Endothelial cell of umbilical vein (primary cell): ENCODE measurements at regions not wholly inside any gene's neighbourhood (a gene's known extent, or its start where the extent isn't known, plus 50 kb on each side); places are given as distances from the start of the nearest gene placed in this dataset.

Source experiments
- BruUV-seq: library from RNA; stranded (reverse); fragments of 400-500 nt; replicated peaks from 2 replicates; lab custom pipeline; 2021; lab: Mats Ljungman, UMichigan
- CTCF ChIA-PET: fragments of 300-600, 350-600 bp; sonication (Branson Sonifier 250); formaldehyde crosslinking; loops from one replicate; lab custom pipeline; 2021; ENCODE audit warnings: antibody characterized with exemption, inconsistent platforms; lab: Charles Lee
- POLR2A ChIA-PET: fragments of 300-600, 350-600 bp; sonication (Branson Sonifier 250); formaldehyde crosslinking; loops from one replicate; lab custom pipeline; 2021; ENCODE audit warnings: antibody characterized with exemption, inconsistent platforms; lab: Charles Lee
- DNase-seq: peaks from one replicate; pipeline ENCODE4 v3.0.0-alpha.2; 2011; ENCODE audit warnings: low read depth, low spot score
- FAIRE-seq: peaks from 2 replicates; lab custom pipeline; 2011; peaks lifted over from hg19 to GRCh38; lab: Jason Lieb, UNC
- H2AFZ ChIP-seq: 2 replicates; pipeline ENCODE4 v1.6.0; 2012; ENCODE audit warnings: low read depth, low read length, control low read depth, inconsistent platforms
- H3K27ac ChIP-seq: 2 replicates; pipeline ENCODE4 v1.5.1; 2011; ENCODE audit warnings: low read depth, mild to moderate bottlenecking, control low read depth, low read length, moderate library complexity; ENCODE audit not compliant: insufficient read depth
- H3K27me3 ChIP-seq, 2 experiments: 2 replicates each; pipeline versions ENCODE4 v1.6.0 to v1.6.1; 2011; ENCODE audit warnings: low read length in 2 of 2, mixed read lengths in 1 of 2; ENCODE audit not compliant: control insufficient read depth in 2 of 2, insufficient read depth in 2 of 2
- H3K36me3 ChIP-seq, 2 experiments: 2 replicates in 1 of 2; 3 replicates in 1 of 2; pipeline ENCODE4 v1.5.1; 2011; ENCODE audit warnings: low read length in 2 of 2, mild to moderate bottlenecking in 1 of 2, moderate library complexity in 1 of 2; ENCODE audit not compliant: control insufficient read depth in 2 of 2, insufficient read depth in 2 of 2; ENCODE audit errors: extremely low read depth in 1 of 2
- H3K4me1 ChIP-seq: 3 replicates; pipeline ENCODE4 v1.5.1; 2011; ENCODE audit warnings: mild to moderate bottlenecking, low read length; ENCODE audit not compliant: control insufficient read depth, insufficient read depth; ENCODE audit errors: extremely low read depth
- H3K4me2 ChIP-seq: 2 replicates; pipeline ENCODE4 v1.6.1; 2011; ENCODE audit warnings: low read length, control low read depth, mixed read lengths; ENCODE audit not compliant: insufficient read depth
- H3K4me3 ChIP-seq, 3 experiments: fragments of 200-600 bp in 1 of 3; sonication (generic), shearing (Covaris generic) in 1 of 3; replicated peaks in 1 of 3; 2 replicates each; pipeline ENCODE4 v1.5.1; 2011 to 2016; ENCODE audit warnings: control low read depth in 3 of 3, low read length in 3 of 3, mild to moderate bottlenecking in 2 of 3, inconsistent platforms in 1 of 3, low read depth in 1 of 3, moderate library complexity in 1 of 3; ENCODE audit not compliant: insufficient read depth in 1 of 3
- H3K79me2 ChIP-seq: 2 replicates; pipeline ENCODE4 v1.6.0; 2012; ENCODE audit warnings: low read length, inconsistent platforms; ENCODE audit not compliant: control insufficient read depth, insufficient read depth
- H3K9ac ChIP-seq: replicated peaks from 2 replicates; pipeline ENCODE3; 2011; ENCODE audit warnings: low read length, control low read depth; ENCODE audit not compliant: insufficient read depth; ENCODE audit errors: extremely low read depth
- H3K9me1 ChIP-seq: replicated peaks from 3 replicates; pipeline ENCODE4 v1.6.0; 2011; ENCODE audit warnings: mild to moderate bottlenecking, low read length; ENCODE audit not compliant: control insufficient read depth, insufficient read depth; ENCODE audit errors: extremely low read depth
- H3K9me3 ChIP-seq: replicated peaks from 2 replicates; pipeline ENCODE4 v1.5.1; 2012; ENCODE audit warnings: low read length, inconsistent platforms; ENCODE audit not compliant: control insufficient read depth, insufficient read depth
- H4K20me1 ChIP-seq: replicated peaks from 2 replicates; pipeline ENCODE3; 2011; ENCODE audit warnings: mild to moderate bottlenecking, low read length; ENCODE audit not compliant: control insufficient read depth, insufficient read depth; ENCODE audit errors: extremely low read depth
- EZH2 ChIP-seq: IDR thresholded peaks from 2 replicates; pipeline ENCODE4 v1.6.1; 2012; ENCODE audit warnings: borderline replicate concordance, low read depth, mild to moderate bottlenecking, moderate library complexity, low read length, inconsistent platforms; ENCODE audit not compliant: severe bottlenecking
- GATA2 ChIP-seq: IDR thresholded peaks from 2 replicates; pipeline ENCODE4 v1.7.0; 2011; ENCODE audit warnings: low read depth, mild to moderate bottlenecking, moderate library complexity, mixed read lengths, low read length; ENCODE audit not compliant: insufficient read length, insufficient read depth
- JUN ChIP-seq: IDR thresholded peaks from 2 replicates; pipeline ENCODE4 v1.6.1; 2011; ENCODE audit warnings: borderline replicate concordance, low read depth; ENCODE audit not compliant: insufficient read length, insufficient read depth
- MAX ChIP-seq: IDR thresholded peaks from 2 replicates; pipeline ENCODE4 v1.6.1; 2011; ENCODE audit not compliant: insufficient read depth, insufficient read length
- MYC ChIP-seq: IDR thresholded peaks from one replicate; pipeline ENCODE4 v1.6.1; 2011; ENCODE audit warnings: mild to moderate bottlenecking, low read depth, low read length
- dilution Hi-C: fragments of 300-500 bp; cut with MboI; formaldehyde crosslinking; loops from one replicate; pipeline ENCODE4 v1.15.0; 2019; ENCODE audit warnings: low sequenced_read_pairs; ENCODE audit not compliant: extremely low pct_ligation_motif_present
- intact Hi-C: fragments of 100-400 bp; cut with micrococcal nuclease; formaldehyde crosslinking; loops from one replicate; pipeline ENCODE4 v1.10.0; 2022

- intact Hi-C loops (no loop called here), dilution Hi-C loops (no loop called here)
- Histone ChIP-seq H3K27me3 (peaks cover 8 to 20% of the 10 kb centered on the region in 2 experiments), H3K4me3 (no peak overlapping the region), H3K4me2 (no peak overlapping the region), H3K9me3 (no peaks in the 10 kb centered on the region), H2AFZ (no peak overlapping the region), H3K9me1 (no peaks in the 10 kb centered on the region), H3K27ac (no peak overlapping the region), H4K20me1 (no peaks in the 10 kb centered on the region), H3K36me3 (no peaks in the 10 kb centered on the region), H3K79me2 (no peaks in the 10 kb centered on the region), H3K9ac (no peak overlapping the region), H3K4me1 (no peaks in the 10 kb centered on the region)
- no peak for DNase-seq
- TF ChIP-seq MAX (no peak), MYC (no peak)
- FAIRE-seq: no peak
- no TSS peak for BruUV-seq
- POLR2A ChIA-PET: no interaction called here
- CTCF ChIA-PET: no interaction called here
These were observed 163.4 kb upstream of the GLI2 start for GRCh38 chr2:120572226-120572625.

DNA sequence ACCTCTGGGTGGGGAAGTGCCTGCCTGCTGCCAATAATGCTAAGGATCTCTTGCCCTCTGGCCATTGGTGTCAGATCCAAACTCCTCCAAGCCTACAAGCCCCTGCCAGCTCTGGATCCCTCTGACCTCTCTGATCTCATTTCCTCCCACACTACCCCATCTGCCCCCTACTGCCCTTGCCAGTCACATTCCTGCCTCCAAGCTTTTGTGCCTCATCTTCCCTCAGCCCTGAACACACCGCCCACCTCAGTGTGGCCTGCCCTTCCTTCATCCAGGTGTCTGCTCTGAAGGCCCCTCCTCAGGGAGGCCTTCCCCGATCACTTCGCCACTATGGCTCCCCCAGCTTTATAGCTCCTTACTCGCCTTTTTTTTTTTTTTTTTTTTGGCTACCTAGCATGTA lies 161.0 kb upstream of the GLI2 start:
- no peaks in the 10 kb centered on the region for H4K20me1 ChIP-seq
- ChIA-PET CTCF (interaction anchor here (0.6 to 0.7 kb wide), 2 partner anchors 28 to 106 kb away, joined by 3 to 4 read pairs; no protein-coding TSS in a partner anchor), POLR2A (no interaction called here)
- no peak overlapping the region for H3K4me2 ChIP-seq
- no peak overlapping the region for H3K4me3 ChIP-seq
- no TSS peak for BruUV-seq
- no peak overlapping the region for H3K27ac ChIP-seq
- intact Hi-C loops (no loop called here), dilution Hi-C loops (no loop called here)
- FAIRE-seq (no peak), DNase-seq (no peak)
- H2AFZ ChIP-seq: no peak overlapping the region
- H3K27me3 ChIP-seq: peaks cover 16 to 19% of the 10 kb centered on the region in 2 experiments
- no peaks in the 10 kb centered on the region for H3K36me3 ChIP-seq
- no peak for TF ChIP-seq GATA2
- no peak for TF ChIP-seq MYC
- no peak for TF ChIP-seq MAX
- TF ChIP-seq EZH2: no peak
- no peak for TF ChIP-seq JUN
- no peak overlapping the region for H3K9ac ChIP-seq
- no peaks in the 10 kb centered on the region for H3K79me2 ChIP-seq
- H3K9me1 ChIP-seq: no peaks in the 10 kb centered on the region
- no peaks in the 10 kb centered on the region for H3K9me3 ChIP-seq
- no peaks in the 10 kb centered on the region for H3K4me1 ChIP-seq
